MM.1S (cell line): ENCODE measurements at regions not wholly inside any gene's neighbourhood (a gene's known extent, or its start where the extent isn't known, plus 50 kb on each side); places are given as distances from the start of the nearest gene placed in this dataset.

Experiments
- CTCF ChIP-seq: fragments of 300-600 bp; sonication (generic); IDR thresholded peaks from 2 replicates; pipeline ENCODE4 v1.5.1; 2016; ENCODE audit warnings: antibody characterized with exemption, low read length, mixed read lengths
- EZH2 ChIP-seq: fragments of 300-600 bp; sonication (generic); optimal IDR thresholded peaks from 2 replicates; pipeline ENCODE3; 2017; ENCODE audit warnings: low read depth, mild to moderate bottlenecking, antibody characterized with exemption, low read length, mixed read lengths
- EZH2phosphoT487 ChIP-seq: fragments of 300-600 bp; sonication (generic); IDR thresholded peaks from 2 replicates; pipeline ENCODE4 v1.6.1; 2018; ENCODE audit warnings: antibody characterized with exemption, low read length

GRCh38 chr6:9428421-9429172 lies 986.3 kb downstream of the TFAP2A start:
- TF ChIP-seq CTCF (no peak), EZH2 (no peak), EZH2phosphoT487 (no peak)
